ENCODE measurements at regions not wholly inside any gene's neighbourhood (a gene's known extent, or its start where the extent isn't known, plus 50 kb on each side); places are given as distances from the start of the nearest gene placed in this dataset.

- TF ChIP-seq TOE1 (IDR thresholded peaks at IDR 0.05; ENCODE audit: borderline replicate concordance) = no peak
- no peak for TF ChIP-seq TOE1 (CRISPR knock-in tag; IDR thresholded peaks at IDR 0.05; ENCODE audit: borderline replicate concordance, low read depth)
- TF ChIP-seq ZFP36 (IDR thresholded peaks at IDR 0.05; ENCODE audit: low read depth, low read length, partially characterized antibody) = no peak
- no peak for TF ChIP-seq ETV6 (IDR thresholded peaks at IDR 0.05; ENCODE audit: borderline replicate concordance in 1 of 2, low read depth in 2 of 2, low read length in 1 of 2)
- TF ChIP-seq ETV6 (CRISPR knock-in tag; IDR thresholded peaks at IDR 0.05; ENCODE audit: borderline replicate concordance) = no peak
- TF ChIP-seq ZNF282 (CRISPR knock-in tag; IDR thresholded peaks at IDR 0.05) = no peak
- no peak for TF ChIP-seq ZBTB1 (CRISPR knock-in tag; IDR thresholded peaks at IDR 0.05; ENCODE audit: borderline replicate concordance, low read depth)
Measured at GRCh38 chr6:104558746-104559145, 301.0 kb downstream of the HACE1 start.
